Spleen (tissue), 11 donors: ENCODE measurements at regions not wholly inside any gene's neighbourhood (a gene's known extent, or its start where the extent isn't known, plus 50 kb on each side); places are given as distances from the start of the nearest gene placed in this dataset.

Experiments used
- DNase-seq: peaks from one replicate; pipeline ENCODE4 v3.0.0-alpha.2; 2020
- H3K27ac ChIP-seq, 8 donors: fragments of 200-600 bp; sonication (generic) in 7 of 8; 1 replicate in 4 of 8; 2 replicates in 4 of 8; pipeline versions ENCODE4 v1.5.0 to v1.8.0; 2016 to 2021; ENCODE audit warnings: inconsistent platforms in 4 of 8, mild to moderate bottlenecking in 4 of 8, moderate library complexity in 1 of 8
- H3K27me3 ChIP-seq, 7 donors: fragments of 200-600 bp; sonication (generic) in 6 of 7; replicated peaks in 1 of 7; 1 replicate in 4 of 7; 2 replicates in 3 of 7; pipeline versions ENCODE4 v1.5.0 to v1.8.0; 2016 to 2021; ENCODE audit warnings: inconsistent platforms in 3 of 7, mild to moderate bottlenecking in 1 of 7
- H3K36me3 ChIP-seq, 6 donors: fragments of 200-600 bp; sonication (generic) in 5 of 6; 1 replicate in 4 of 6; 2 replicates in 2 of 6; pipeline versions ENCODE4 v1.5.0 to v1.8.0; 2016 to 2021; ENCODE audit warnings: inconsistent platforms in 2 of 6
- H3K4me1 ChIP-seq, 6 donors: fragments of 200-600 bp; sonication (generic) in 5 of 6; 1 replicate in 3 of 6; 2 replicates in 3 of 6; pipeline versions ENCODE4 v1.5.0 to v1.8.0; 2016 to 2021; ENCODE audit warnings: inconsistent platforms in 3 of 6
- H3K4me3 ChIP-seq, 8 donors: fragments of 200-600 bp; sonication (generic) in 7 of 8; 1 replicate in 4 of 8; 2 replicates in 4 of 8; pipeline versions ENCODE4 v1.5.0 to v1.8.0; 2016 to 2021; ENCODE audit warnings: inconsistent platforms in 4 of 8, mild to moderate bottlenecking in 4 of 8, moderate library complexity in 2 of 8
- H3K9me3 ChIP-seq, 8 donors: fragments of 200-600 bp; sonication (generic) in 7 of 8; 1 replicate in 4 of 8; 2 replicates in 4 of 8; pipeline versions ENCODE4 v1.5.0 to v1.8.0; 2016 to 2021; ENCODE audit warnings: inconsistent platforms in 4 of 8
- POLR2A ChIP-seq, 3 donors: fragments of 450-650 bp; IDR thresholded peaks; one replicate each; pipeline ENCODE4 v1.5.1; 2017; ENCODE audit warnings: antibody characterized with exemption in 3 of 3, mild to moderate bottlenecking in 1 of 3
- POLR2AphosphoS5 ChIP-seq, 3 donors: sonication (generic); formaldehyde crosslinking; IDR thresholded peaks; one replicate each; pipeline ENCODE4 v1.5.1; 2017; ENCODE audit warnings: antibody characterized with exemption in 3 of 3
- WGBS, 5 donors: extraction: QIAGEN DNeasy Blood & Tissue Kit in 3 of 5; methylation state at CpG; one replicate each; pipeline versions ENCODE4 v1.1.5 to v1.1.7; 2013 to 2018; 5-methylcytosine and 5-hydroxymethylcytosine counted together
- intact Hi-C: fragments of 100-400 bp; cut with DNase I; formaldehyde crosslinking; loops from one replicate; pipeline ENCODE4 v1.15.0; 2023; ENCODE audit warnings: low total_unique reads
- TF ChIP-seq, protein P1 (sequence below), 11 experiments: fragments of 200-600 bp in 7 of 11; fragments of 450-650 bp in 4 of 11; sonication (generic) in 4 of 11; IDR thresholded peaks in 8 of 11; conservative IDR thresholded peaks in 3 of 11; 1 replicate in 7 of 11; 2 replicates in 4 of 11; pipeline versions ENCODE4 v1.4.0 to v1.8.0; 2016 to 2021; ENCODE audit warnings: antibody characterized with exemption in 11 of 11, inconsistent platforms in 4 of 11, mild to moderate bottlenecking in 1 of 11
- donor health status: healthy with polysubstance abuse.
- donor health status: DM: no; HTN: no; CAD: no; lungs with moderate emphysema.
- donor health status: DM: no; HTN: no; CAD: no.
- donor health status: Bipolar disorder and iron deficiency.
- donor health status: healthy.
- donor health status: DM: no; HTN: no; CAD: no.
- donor health status: DM: yes; HTN: yes; CAD: no.

GRCh38 chr12:100718187-100718586 lies 76.4 kb upstream of the ANO4 start:
- DNase-seq, result no peak
- no peaks in the 10 kb centered on the region for H3K36me3 ChIP-seq
- H3K27ac ChIP-seq, result no peak overlapping the region
- peaks cover 0 to 58% (median 35%) of the 10 kb centered on the region in 7 donors for H3K27me3 ChIP-seq
- no peak overlapping the region for H3K4me3 ChIP-seq
- H3K9me3 ChIP-seq, result no peaks in the 10 kb centered on the region
- intact Hi-C loops, result no loop called here
- TF ChIP-seq POLR2A (IDR thresholded peaks at IDR 0.05) (no peak), POLR2AphosphoS5 (IDR thresholded peaks at IDR 0.05) (no peak)
- TF ChIP-seq, protein P1, sequence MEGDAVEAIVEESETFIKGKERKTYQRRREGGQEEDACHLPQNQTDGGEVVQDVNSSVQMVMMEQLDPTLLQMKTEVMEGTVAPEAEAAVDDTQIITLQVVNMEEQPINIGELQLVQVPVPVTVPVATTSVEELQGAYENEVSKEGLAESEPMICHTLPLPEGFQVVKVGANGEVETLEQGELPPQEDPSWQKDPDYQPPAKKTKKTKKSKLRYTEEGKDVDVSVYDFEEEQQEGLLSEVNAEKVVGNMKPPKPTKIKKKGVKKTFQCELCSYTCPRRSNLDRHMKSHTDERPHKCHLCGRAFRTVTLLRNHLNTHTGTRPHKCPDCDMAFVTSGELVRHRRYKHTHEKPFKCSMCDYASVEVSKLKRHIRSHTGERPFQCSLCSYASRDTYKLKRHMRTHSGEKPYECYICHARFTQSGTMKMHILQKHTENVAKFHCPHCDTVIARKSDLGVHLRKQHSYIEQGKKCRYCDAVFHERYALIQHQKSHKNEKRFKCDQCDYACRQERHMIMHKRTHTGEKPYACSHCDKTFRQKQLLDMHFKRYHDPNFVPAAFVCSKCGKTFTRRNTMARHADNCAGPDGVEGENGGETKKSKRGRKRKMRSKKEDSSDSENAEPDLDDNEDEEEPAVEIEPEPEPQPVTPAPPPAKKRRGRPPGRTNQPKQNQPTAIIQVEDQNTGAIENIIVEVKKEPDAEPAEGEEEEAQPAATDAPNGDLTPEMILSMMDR (IDR thresholded peaks at IDR 0.05 in 8 of 11, conservative IDR thresholded peaks at IDR 0.05 in 3 of 11), result no peak
- WGBS, 5 donors, result 13 to 32% (median 24%) methylated on average over 5 of the region's 5 CpGs
- H3K4me1 ChIP-seq, result peaks cover 0 to 15% (median 7%) of the 10 kb centered on the region in 6 donors

- Histone ChIP-seq H3K4me3 (no peak overlapping the region), H3K36me3 (no peaks in the 10 kb centered on the region), H3K27me3 (peaks cover 0 to 53% (median 34%) of the 10 kb centered on the region in 7 donors), H3K27ac (no peak overlapping the region), H3K4me1 (peaks cover 0 to 15% (median 7%) of the 10 kb centered on the region in 6 donors), H3K9me3 (no peaks in the 10 kb centered on the region)
- 67 to 78% (median 70%) methylated on average over 4 of the region's 4 CpGs for WGBS, 5 donors
- intact Hi-C loops, result no loop called here
- DNase-seq, result no peak
- TF ChIP-seq, protein P1 (IDR thresholded peaks at IDR 0.05 in 8 of 11, conservative IDR thresholded peaks at IDR 0.05 in 3 of 11), result no peak
- TF ChIP-seq POLR2A (IDR thresholded peaks at IDR 0.05), result no peak
- TF ChIP-seq POLR2AphosphoS5 (IDR thresholded peaks at IDR 0.05), result no peak
Observed at GRCh38 chr12:100720016-100720654, 74.4 kb upstream of the ANO4 start.

GRCh38 chr12:100721169-100721568 lies 73.4 kb upstream of the ANO4 start:
- Histone ChIP-seq H3K4me3 (no peak overlapping the region), H3K9me3 (no peaks in the 10 kb centered on the region), H3K36me3 (no peaks in the 10 kb centered on the region), H3K27ac (no peak overlapping the region), H3K4me1 (peaks cover 0 to 14% (median 7%) of the 10 kb centered on the region in 6 donors), H3K27me3 (peaks cover 0 to 42% (median 23%) of the 10 kb centered on the region in 7 donors)
- TF ChIP-seq POLR2A (IDR thresholded peaks at IDR 0.05) (no peak), POLR2AphosphoS5 (IDR thresholded peaks at IDR 0.05) (no peak)
- TF ChIP-seq, protein P1 (IDR thresholded peaks at IDR 0.05 in 8 of 11, conservative IDR thresholded peaks at IDR 0.05 in 3 of 11), result no peak
- WGBS, 5 donors, result 70 to 82% (median 72%) methylated on average over 2 of the region's 2 CpGs
- DNase-seq, result no peak
- intact Hi-C loops, result no loop called here

DNA sequence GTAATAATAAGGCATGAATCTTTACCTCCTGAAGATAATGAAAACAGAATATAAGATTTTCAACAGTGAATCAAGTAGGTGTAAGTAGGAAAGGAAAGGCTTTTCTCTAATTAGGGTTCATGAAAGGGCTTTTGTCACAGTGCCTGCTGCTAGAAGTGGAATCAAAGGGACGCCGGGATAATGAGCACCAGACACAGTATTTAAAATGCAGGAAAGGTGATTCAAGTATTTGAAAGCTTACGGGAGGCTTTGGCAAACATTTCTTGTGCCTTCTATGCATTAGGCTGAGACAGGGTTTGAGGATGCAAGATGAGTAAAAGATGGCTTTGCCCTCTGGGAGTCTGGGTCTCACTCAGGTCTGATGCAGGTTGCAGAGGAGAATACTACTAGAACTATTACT lies 70.5 kb upstream of the ANO4 start:
- no peak for DNase-seq

More for the DNA sequence above, 70.5 kb upstream of the ANO4 start:
- Histone ChIP-seq H3K27me3 (peaks cover 0 to 13% (median under 1%) of the 10 kb centered on the region in 7 donors), H3K4me3 (no peak overlapping the region), H3K27ac (no peak overlapping the region), H3K4me1 (no peaks in the 10 kb centered on the region), H3K9me3 (no peaks in the 10 kb centered on the region), H3K36me3 (no peaks in the 10 kb centered on the region)
- intact Hi-C loops, result no loop called here
- TF ChIP-seq, protein P1 (IDR thresholded peaks at IDR 0.05 in 8 of 11, conservative IDR thresholded peaks at IDR 0.05 in 3 of 11), result no peak
- TF ChIP-seq POLR2AphosphoS5 (IDR thresholded peaks at IDR 0.05), result no peak
- WGBS, 5 donors, result 73 to 82% (median 79%) methylated on average over 3 of the region's 3 CpGs
